Fibroblast of villous mesenchyme (primary cell): ENCODE measurements at regions not wholly inside any gene's neighbourhood (a gene's known extent, or its start where the extent isn't known, plus 50 kb on each side); places are given as distances from the start of the nearest gene placed in this dataset.

Experiments used
- DNase-seq: peaks from one replicate; pipeline ENCODE4 v3.0.0-alpha.2; 2010; ENCODE audit warnings: low read depth
- H3K4me3 ChIP-seq: 2 replicates; pipeline ENCODE4 v1.5.1; 2011; ENCODE audit warnings: low read depth, mild to moderate bottlenecking, low read length
- CTCF ChIP-seq: IDR thresholded peaks from 2 replicates; pipeline ENCODE4 v1.5.1; 2012; ENCODE audit warnings: low read depth, mild to moderate bottlenecking, low read length; ENCODE audit not compliant: insufficient read depth

- no peak for TF ChIP-seq CTCF
These were observed 101.4 kb upstream of the PDE4B start for GRCh38 chr1:65691152-65691900.

DNA sequence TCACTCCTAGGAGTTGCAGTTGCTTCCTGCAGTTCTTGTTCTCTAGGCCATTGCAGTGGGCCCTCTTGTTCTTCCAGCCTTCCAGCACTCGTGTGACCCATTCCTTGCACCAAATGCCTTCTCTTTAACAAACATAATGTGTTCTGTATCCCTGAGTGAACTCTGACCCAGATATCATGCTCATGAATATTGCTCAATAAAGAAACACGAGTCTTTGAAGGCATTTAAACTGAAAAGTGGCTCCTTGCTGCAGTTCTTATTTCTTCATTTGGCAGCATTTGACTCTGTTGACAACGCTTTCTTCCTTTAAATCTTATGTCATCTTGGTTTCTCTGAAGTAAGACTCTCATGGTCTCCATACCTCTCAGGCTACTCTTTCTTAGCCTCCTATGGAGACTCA is 100.7 kb upstream of the PDE4B start:
- peak; percentile 16 for DNase-seq
- H3K4me3 ChIP-seq, result no peak overlapping the region
- no peak for TF ChIP-seq CTCF

More at GRCh38 chr1:65691152-65691900, 101.4 kb upstream of the PDE4B start:
- H3K4me3 ChIP-seq, result no peak overlapping the region
- no peak for DNase-seq

- TF ChIP-seq CTCF, result no peak
- H3K4me3 ChIP-seq, result no peak overlapping the region
- no peak for DNase-seq
These were observed 98.6 kb upstream of the PDE4B start for GRCh38 chr1:65694126-65694525.

DNA sequence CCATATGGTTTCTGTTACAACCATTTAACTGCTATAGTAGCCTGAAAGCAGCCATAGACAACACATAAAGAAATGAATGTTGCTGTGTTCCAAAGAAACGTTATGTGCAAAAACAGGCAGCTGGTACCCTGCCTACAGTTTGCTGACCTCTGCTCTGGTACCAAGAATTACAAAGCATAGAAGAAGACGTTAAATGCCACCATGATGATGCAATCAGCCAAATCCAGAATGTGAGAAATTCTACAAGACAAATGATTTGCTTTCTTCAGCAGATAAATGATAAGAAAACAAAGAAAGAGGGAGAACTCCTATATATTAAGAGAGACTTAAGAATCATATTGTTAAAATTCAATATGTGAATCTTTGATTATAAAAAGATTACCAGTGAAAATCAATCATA is 97.8 kb upstream of the PDE4B start:
- no peak for DNase-seq
- no peak overlapping the region for H3K4me3 ChIP-seq
- no peak for TF ChIP-seq CTCF

DNA sequence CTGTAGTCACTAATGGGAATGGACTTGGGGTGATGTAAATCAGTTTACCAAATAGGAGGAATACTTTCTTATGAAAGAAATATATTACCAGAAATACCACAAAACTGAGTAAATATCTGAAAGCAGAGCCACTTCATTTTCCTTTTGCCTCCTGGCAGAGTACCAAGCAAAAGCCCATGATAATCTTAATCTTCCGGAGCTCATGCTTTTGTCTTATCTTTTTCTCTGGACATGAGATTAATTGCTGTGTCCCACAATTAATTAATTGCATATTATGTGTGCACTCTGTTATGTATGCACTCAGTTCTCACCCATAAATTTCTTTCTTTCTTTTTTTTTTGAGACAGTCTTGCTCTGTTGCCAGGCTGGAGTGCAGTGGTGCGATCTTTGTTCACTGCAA is 94.1 kb upstream of the PDE4B start:
- no peak for DNase-seq
- TF ChIP-seq CTCF, result no peak
- H3K4me3 ChIP-seq, result no peak overlapping the region

DNA sequence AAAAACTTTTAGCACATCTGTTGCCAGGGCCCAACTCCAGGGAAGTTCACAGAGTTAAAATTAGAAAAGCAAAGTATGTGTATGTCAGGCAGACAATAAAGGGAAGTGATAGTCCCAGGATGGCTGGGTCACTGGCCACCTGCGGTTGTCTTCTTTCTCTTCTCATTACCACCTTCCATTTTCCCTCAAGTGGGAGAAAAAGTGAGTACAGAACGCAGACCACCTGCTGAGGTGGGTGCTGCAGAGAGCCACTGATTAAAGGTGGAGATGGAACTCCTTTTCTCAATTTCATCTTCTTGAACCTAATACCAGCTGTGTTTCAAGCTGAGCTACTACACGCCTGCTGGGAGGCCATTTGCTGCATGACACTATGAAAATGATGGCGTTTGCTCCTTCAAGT is 88.8 kb upstream of the PDE4B start:
- no peak for TF ChIP-seq CTCF
- no peak overlapping the region for H3K4me3 ChIP-seq
- DNase-seq, result no peak

DNA sequence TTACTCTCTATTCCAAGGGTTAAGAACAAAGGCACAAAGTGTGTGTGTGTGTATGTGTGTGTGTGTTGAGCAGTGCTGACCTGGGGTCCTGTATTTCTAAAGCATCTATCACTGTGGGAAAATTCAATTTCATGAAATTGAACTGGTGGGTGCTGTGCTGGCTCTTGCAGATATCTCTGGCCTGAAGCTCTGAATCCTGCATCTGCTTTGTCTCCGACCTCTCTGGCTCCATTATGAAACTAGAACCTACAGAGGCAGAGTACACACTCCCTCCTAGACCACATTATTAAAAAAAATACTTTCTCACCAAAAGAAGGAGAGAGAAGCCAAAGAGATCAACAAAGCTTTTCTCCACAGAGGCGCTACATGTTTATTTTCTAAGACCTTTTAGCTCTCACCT is 88.4 kb upstream of the PDE4B start:
- H3K4me3 ChIP-seq, result no peak overlapping the region
- DNase-seq, result no peak
- no peak for TF ChIP-seq CTCF
